Peyer's patch (tissue), 4 donors: ENCODE measurements at regions not wholly inside any gene's neighbourhood (a gene's known extent, or its start where the extent isn't known, plus 50 kb on each side); places are given as distances from the start of the nearest gene placed in this dataset.

Source experiments
- CTCF ChIP-seq, 6 experiments: fragments of 450-650 bp in 4 of 6; fragments of 200-600 bp in 2 of 6; sonication (generic) in 1 of 6; IDR thresholded peaks; one replicate each; pipeline ENCODE4 v1.5.1; 2017 to 2019; ENCODE audit warnings: antibody characterized with exemption in 6 of 6, mild to moderate bottlenecking in 3 of 6, moderate library complexity in 1 of 6
- POLR2A ChIP-seq, 2 donors: fragments of 450-650 bp; IDR thresholded peaks; one replicate each; pipeline ENCODE4 v1.5.1; 2017; ENCODE audit warnings: antibody characterized with exemption in 2 of 2, mild to moderate bottlenecking in 2 of 2, moderate library complexity in 2 of 2

GRCh38 chr2:8165550-8165949 lies 516.3 kb upstream of the ID2 start:
- TF ChIP-seq POLR2A (IDR thresholded peaks at IDR 0.05) (no peak), CTCF (IDR thresholded peaks at IDR 0.05) (no peak)
